NCI-H146 treated with DMSO at 0.1 percent for 48 hours (cell line): ENCODE measurements at regions not wholly inside any gene's neighbourhood (a gene's known extent, or its start where the extent isn't known, plus 50 kb on each side); places are given as distances from the start of the nearest gene placed in this dataset.
"Not testable (repeated sequence)": the region's sequence is repeated elsewhere in the genome, so short reads cannot be mapped to it uniquely, and the experiment has no call there.

Experiments
- DNase-seq: peaks from one replicate; lab custom pipeline; 2025; ENCODE audit not compliant: unreplicated experiment; lab: John Stamatoyannopoulos, UW

GRCh38 chr6:105882121-105882803, 203.9 kb upstream of the PRDM1 start:
- no peak for DNase-seq

GRCh38 chr6:105881608-105882007, 204.5 kb upstream of the PRDM1 start:
- DNase-seq, result no peak

- no peak for DNase-seq
Observed at GRCh38 chr6:105880030-105880492, 206.1 kb upstream of the PRDM1 start.

GRCh38 chr6:105879146-105879545, 207.0 kb upstream of the PRDM1 start:
- no peak for DNase-seq

- no peak for DNase-seq
Observed at GRCh38 chr6:105875974-105876640, 210.0 kb upstream of the PRDM1 start.

- no peak for DNase-seq
Observed at GRCh38 chr6:105874835-105875626, 211.1 kb upstream of the PRDM1 start.

GRCh38 chr6:105873799-105874198, 212.3 kb upstream of the PRDM1 start:
- DNase-seq, result no peak

- DNase-seq, result no peak
Observed at GRCh38 chr6:105873211-105873704, 212.9 kb upstream of the PRDM1 start.

- no peak for DNase-seq
Observed at GRCh38 chr6:105872249-105872648, 213.9 kb upstream of the PRDM1 start.

- DNase-seq, result no peak
Observed at GRCh38 chr6:105871542-105871941, 214.6 kb upstream of the PRDM1 start.

GRCh38 chr6:105869835-105870440, 216.2 kb upstream of the PRDM1 start:
- DNase-seq, result no peak

GRCh38 chr6:105868823-105869460, 217.2 kb upstream of the PRDM1 start:
- no peak for DNase-seq

GRCh38 chr6:105867821-105868220, 218.3 kb upstream of the PRDM1 start:
- no peak for DNase-seq

GRCh38 chr6:105867277-105867676, 218.9 kb upstream of the PRDM1 start:
- DNase-seq, result no peak

GRCh38 chr6:105862936-105863607, 223.1 kb upstream of the PRDM1 start:
- DNase-seq, result no peak

GRCh38 chr6:105860927-105861326, 225.2 kb upstream of the PRDM1 start:
- DNase-seq, result not testable (repeated sequence)

- no peak for DNase-seq
Observed at GRCh38 chr6:105859457-105859856, 226.7 kb upstream of the PRDM1 start.

- not testable (repeated sequence) for DNase-seq
Observed at GRCh38 chr6:105858639-105859038, 227.5 kb upstream of the PRDM1 start.

GRCh38 chr6:105855433-105855832, 230.7 kb upstream of the PRDM1 start:
- DNase-seq, result no peak

GRCh38 chr6:105853979-105854378, 232.2 kb upstream of the PRDM1 start:
- not testable (repeated sequence) for DNase-seq
